ENCODE measurements at regions not wholly inside any gene's neighbourhood (a gene's known extent, or its start where the extent isn't known, plus 50 kb on each side); places are given as distances from the start of the nearest gene placed in this dataset.

GRCh38 chr22:23392420-23393121 lies 187.5 kb downstream of the IGLL1 start:
- no peaks in the 10 kb centered on the region for H3K9me3 ChIP-seq (ENCODE audit: low read length)
- no TSS peak for BruUV-seq (replicated peaks)
- H3K9me2 ChIP-seq (ENCODE audit: insufficient read depth, low read length): no peaks in the 10 kb centered on the region
- no peaks in the 10 kb centered on the region for H3K79me2 ChIP-seq (ENCODE audit: insufficient read depth, low read depth, low read length)
- no peak overlapping the region for H3K4me3 ChIP-seq (ENCODE audit: low read depth, low read length, poor library complexity, severe bottlenecking)
- TF ChIP-seq CTCF (conservative IDR thresholded peaks at IDR 0.05; ENCODE audit: low read length) (no peak), EZH2phosphoT487 (IDR thresholded peaks at IDR 0.05; ENCODE audit: borderline replicate concordance, low read depth, low read length) (no peak)
- DNase-seq (ENCODE audit: low spot score): no peak
- CTCF ChIA-PET (ENCODE audit: unreplicated experiment): no interaction called here
- intact Hi-C loops (cut with micrococcal nuclease; ENCODE audit: unreplicated experiment): no loop called here
- POLR2A ChIA-PET: no interaction called here
- no peak overlapping the region for H3K27ac ChIP-seq (ENCODE audit: low read depth, low read length, poor library complexity, severe bottlenecking)
- no peak overlapping the region for H2AFZ ChIP-seq (ENCODE audit: low read length)
- H3K36me3 ChIP-seq (ENCODE audit: insufficient read depth, low read length): no peaks in the 10 kb centered on the region
- no peaks in the 10 kb centered on the region for H4K20me1 ChIP-seq (ENCODE audit: insufficient read depth, low read length)
- no peak overlapping the region for H3K4me2 ChIP-seq (ENCODE audit: low read length)
- H3K4me1 ChIP-seq (ENCODE audit: insufficient read depth, low read length, poor library complexity, severe bottlenecking): no peaks in the 10 kb centered on the region

DNA sequence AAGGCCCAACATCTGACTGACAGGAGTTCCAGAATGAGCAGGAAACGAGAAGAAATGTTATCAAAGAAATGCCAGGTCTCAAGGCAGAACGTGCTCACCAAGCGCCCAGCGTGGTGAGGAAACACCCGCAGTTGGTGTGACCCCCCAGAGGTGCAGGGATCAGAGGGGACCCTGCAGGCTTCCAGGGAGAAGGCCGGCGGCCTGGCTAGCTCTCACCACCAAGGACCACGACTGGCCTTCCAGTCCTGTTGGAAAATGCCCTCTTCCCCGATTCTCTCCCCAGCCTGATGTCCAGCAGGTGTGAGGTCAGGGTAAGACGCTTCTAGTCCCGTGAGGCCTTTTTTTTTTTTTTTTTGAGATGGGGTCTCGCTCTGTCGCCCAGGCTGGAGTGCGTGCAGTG lies 189.1 kb downstream of the IGLL1 start:
- Histone ChIP-seq H2AFZ (ENCODE audit: low read length) (no peak overlapping the region), H3K27ac (ENCODE audit: low read depth, low read length, poor library complexity, severe bottlenecking) (no peak overlapping the region), H3K79me2 (ENCODE audit: insufficient read depth, low read depth, low read length) (no peaks in the 10 kb centered on the region), H3K4me1 (ENCODE audit: insufficient read depth, low read length, poor library complexity, severe bottlenecking) (no peaks in the 10 kb centered on the region), H3K4me3 (ENCODE audit: low read depth, low read length, poor library complexity, severe bottlenecking) (no peak overlapping the region), H3K4me2 (ENCODE audit: low read length) (no peak overlapping the region), H4K20me1 (ENCODE audit: insufficient read depth, low read length) (no peaks in the 10 kb centered on the region), H3K36me3 (ENCODE audit: insufficient read depth, low read length) (no peaks in the 10 kb centered on the region), H3K9me3 (ENCODE audit: low read length) (no peaks in the 10 kb centered on the region), H3K9me2 (ENCODE audit: insufficient read depth, low read length) (no peaks in the 10 kb centered on the region)
- TF ChIP-seq CTCF (conservative IDR thresholded peaks at IDR 0.05; ENCODE audit: low read length): no peak
- no peak for TF ChIP-seq EZH2phosphoT487 (IDR thresholded peaks at IDR 0.05; ENCODE audit: borderline replicate concordance, low read depth, low read length)
- ChIA-PET CTCF (ENCODE audit: unreplicated experiment) (no interaction called here), POLR2A (no interaction called here)
- intact Hi-C loops (cut with micrococcal nuclease; ENCODE audit: unreplicated experiment): no loop called here
- no TSS peak for BruUV-seq (replicated peaks)
- no peak for DNase-seq (ENCODE audit: low spot score)

DNA sequence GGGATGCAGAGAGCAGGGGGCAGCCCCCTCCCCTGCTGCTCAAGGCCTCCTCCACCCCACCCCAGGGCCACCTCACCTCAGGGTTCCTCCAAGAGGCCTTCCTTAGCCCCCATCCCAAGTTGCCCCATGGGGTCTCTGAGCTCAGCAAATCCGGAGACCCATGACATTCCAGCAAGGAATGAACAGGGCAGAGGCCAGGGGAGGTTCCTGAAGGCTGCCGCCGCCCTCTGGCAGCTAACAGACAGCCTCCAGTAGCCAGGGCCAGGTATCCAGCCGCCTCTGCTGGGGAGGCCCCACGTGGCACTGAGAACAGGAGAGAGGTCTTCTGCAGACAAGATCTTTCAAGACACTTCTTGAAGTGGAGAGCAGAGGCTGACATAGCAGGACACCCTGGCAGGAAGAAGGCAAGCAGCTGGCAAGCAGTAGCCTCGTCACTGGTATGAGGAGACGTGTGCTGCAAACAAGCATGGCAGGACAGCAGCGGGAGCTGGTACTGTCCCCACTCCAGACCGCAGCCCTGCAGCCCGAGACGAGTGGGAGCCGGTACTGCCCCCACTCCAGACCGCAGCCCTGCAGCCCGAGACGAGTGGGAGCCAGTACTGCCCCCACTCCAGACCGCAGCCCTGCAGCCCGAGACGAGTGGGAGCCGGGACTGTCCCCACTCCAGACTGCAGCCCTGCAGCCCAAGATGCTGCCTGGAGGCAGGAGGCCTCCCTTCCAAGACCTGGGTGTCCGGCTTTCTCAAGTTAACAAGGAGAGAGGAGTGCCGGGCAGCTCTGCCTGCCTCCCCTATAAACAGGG lies 190.6 kb downstream of the IGLL1 start:
- BruUV-seq (replicated peaks): no TSS peak
- ChIA-PET POLR2A (no interaction called here), CTCF (ENCODE audit: unreplicated experiment) (no interaction called here)
- no peak overlapping the region for H3K27ac ChIP-seq (ENCODE audit: low read depth, low read length, poor library complexity, severe bottlenecking)
- H3K9me2 ChIP-seq (ENCODE audit: insufficient read depth, low read length): no peaks in the 10 kb centered on the region
- H3K36me3 ChIP-seq (ENCODE audit: insufficient read depth, low read length): no peaks in the 10 kb centered on the region
- H3K79me2 ChIP-seq (ENCODE audit: insufficient read depth, low read depth, low read length): no peaks in the 10 kb centered on the region
- no peak overlapping the region for H3K4me2 ChIP-seq (ENCODE audit: low read length)
- intact Hi-C loops (cut with micrococcal nuclease; ENCODE audit: unreplicated experiment): loop anchor here (5.0 to 10.0 kb wide), 2 partner anchors 262 to 435 kb away; no protein-coding TSS in a partner anchor
- no peaks in the 10 kb centered on the region for H3K4me1 ChIP-seq (ENCODE audit: insufficient read depth, low read length, poor library complexity, severe bottlenecking)
- no peak overlapping the region for H2AFZ ChIP-seq (ENCODE audit: low read length)
- H3K4me3 ChIP-seq (ENCODE audit: low read depth, low read length, poor library complexity, severe bottlenecking): no peak overlapping the region
- H4K20me1 ChIP-seq (ENCODE audit: insufficient read depth, low read length): no peaks in the 10 kb centered on the region
- TF ChIP-seq EZH2phosphoT487 (IDR thresholded peaks at IDR 0.05; ENCODE audit: borderline replicate concordance, low read depth, low read length): no peak
- no peak for TF ChIP-seq CTCF (conservative IDR thresholded peaks at IDR 0.05; ENCODE audit: low read length)
- no peaks in the 10 kb centered on the region for H3K9me3 ChIP-seq (ENCODE audit: low read length)
- DNase-seq (ENCODE audit: low spot score): no peak

Data from OCI-LY7 (cell line).